K562 (cell line): ENCODE measurements at regions not wholly inside any gene's neighbourhood (a gene's known extent, or its start where the extent isn't known, plus 50 kb on each side); places are given as distances from the start of the nearest gene placed in this dataset.

Experiments used
- ATAC-seq: fragments of 200-7000 bp; cut with Tn5 transposase; 3 replicates; pipeline ENCODE4 v1.9.1; 2020; ENCODE audit warnings: moderate library complexity
- BruUV-seq: library from RNA; stranded (reverse); fragments of 400-500 nt; replicated peaks from 2 replicates; lab custom pipeline; 2021; lab: Mats Ljungman, UMichigan
- CTCF ChIA-PET: fragments of 300-600 bp; formaldehyde crosslinking; extraction: SDS; loops from one replicate; lab custom pipeline; 2021; ENCODE audit warnings: low intra/inter-chr PET ratio; lab: Yijun Ruan, JAX
- POLR2A ChIA-PET: fragments of 300-600, 350-650 bp; sonication (Branson Sonifier 250); formaldehyde crosslinking; extraction: SDS; loops from one replicate; lab custom pipeline; 2021; ENCODE audit warnings: antibody characterized with exemption, inconsistent platforms; lab: Yijun Ruan, JAX
- DNase-seq, 4 experiments: peaks; one replicate each; pipeline versions ENCODE4 v3.0.0 to v3.0.0-alpha.2; 2011 to 2018; ENCODE audit warnings: low spot score in 3 of 4, mixed read lengths in 3 of 4; ENCODE audit errors: extremely low read depth in 1 of 4
- FAIRE-seq: peaks from 2 replicates; lab custom pipeline; 2011; peaks lifted over from hg19 to GRCh38; lab: Jason Lieb, UNC
- H2AFZ ChIP-seq: 2 replicates; pipeline ENCODE4 v1.6.0; 2011; ENCODE audit warnings: low read depth, low read length, control low read depth, inconsistent platforms
- H3K27ac ChIP-seq: fragments of 200-600 bp; 3 replicates; pipeline ENCODE4 v1.8.0; 2011; ENCODE audit warnings: low read depth, mild to moderate bottlenecking, control low read depth, inconsistent platforms, low read length, moderate library complexity, mixed read lengths; ENCODE audit errors: extremely low read depth
- H3K27me3 ChIP-seq, 2 experiments: fragments of 300-600 bp in 1 of 2; 2 replicates in 1 of 2; 3 replicates in 1 of 2; pipeline versions ENCODE4 v1.6.0 to v1.8.0; 2011; ENCODE audit warnings: inconsistent platforms in 2 of 2, low read length in 2 of 2, mild to moderate bottlenecking in 1 of 2, mixed read lengths in 1 of 2, moderate library complexity in 1 of 2; ENCODE audit not compliant: control insufficient read depth in 2 of 2, insufficient read depth in 2 of 2
- H3K36me3 ChIP-seq: fragments of 300-600 bp; 3 replicates; pipeline ENCODE4 v1.8.0; 2011; ENCODE audit warnings: mild to moderate bottlenecking, low read length, inconsistent platforms; ENCODE audit not compliant: control insufficient read depth, insufficient read depth
- H3K4me1 ChIP-seq, 2 experiments: fragments of 200-600 bp in 1 of 2; replicated peaks in 1 of 2; 2 replicates in 1 of 2; 3 replicates in 1 of 2; pipeline versions ENCODE4 v1.5.1 to v1.8.0; 2011; ENCODE audit warnings: inconsistent platforms in 2 of 2, low read length in 2 of 2, mild to moderate bottlenecking in 1 of 2, mixed read lengths in 1 of 2, moderate library complexity in 1 of 2; ENCODE audit not compliant: control insufficient read depth in 2 of 2, insufficient read depth in 2 of 2
- H3K4me2 ChIP-seq: 2 replicates; pipeline ENCODE4 v1.6.1; 2011; ENCODE audit warnings: low read length, control low read depth, inconsistent platforms, mixed read lengths; ENCODE audit not compliant: insufficient read depth
- H3K4me3 ChIP-seq: fragments of 200-600 bp; sonication (generic), shearing (Covaris generic); 2 replicates; pipeline ENCODE4 v1.5.1; 2016; ENCODE audit warnings: control low read depth, inconsistent platforms
- H3K79me2 ChIP-seq: fragments of 200-600 bp; 3 replicates; pipeline ENCODE4 v1.8.0; 2011; ENCODE audit warnings: low read length, inconsistent platforms; ENCODE audit not compliant: control insufficient read depth, insufficient read depth
- H3K9ac ChIP-seq, 2 experiments: 2 replicates each; pipeline versions ENCODE4 v1.6.0 to v1.6.1; 2011; ENCODE audit warnings: low read depth in 2 of 2, low read length in 2 of 2, control low read depth in 1 of 2, inconsistent platforms in 1 of 2, mild to moderate bottlenecking in 1 of 2, mixed read lengths in 1 of 2; ENCODE audit not compliant: insufficient read depth in 1 of 2
- H3K9me1 ChIP-seq: one replicate; pipeline ENCODE4 v1.6.0; 2011; ENCODE audit warnings: inconsistent platforms, mild to moderate bottlenecking, low read length, moderate library complexity; ENCODE audit not compliant: control insufficient read depth, insufficient read depth
- H3K9me3 ChIP-seq: replicated peaks from 2 replicates; pipeline ENCODE4 v1.5.1; 2011; ENCODE audit warnings: low read depth, low read length, inconsistent platforms; ENCODE audit not compliant: control insufficient read depth, insufficient read depth
- H4K20me1 ChIP-seq: replicated peaks from 2 replicates; pipeline ENCODE4 v1.6.1; 2011; ENCODE audit warnings: low read length, inconsistent platforms, mixed read lengths; ENCODE audit not compliant: control insufficient read depth, insufficient read depth
- BHLHE40 ChIP-seq: IDR thresholded peaks from 2 replicates; pipeline ENCODE4 v1.6.1; 2011; ENCODE audit warnings: low read length, improper control_type of control experiment
- ETS1 ChIP-seq: conservative IDR thresholded peaks from 2 replicates; pipeline ENCODE4 v1.6.1; 2011; ENCODE audit warnings: low read depth, mild to moderate bottlenecking, low read length; ENCODE audit not compliant: control insufficient read depth
- FIP1L1 ChIP-seq: fragments of 200-400 bp; formaldehyde crosslinking; IDR thresholded peaks from 2 replicates; pipeline ENCODE4 v1.6.1; 2018; ENCODE audit warnings: mild to moderate bottlenecking, low read depth, low read length; ENCODE audit not compliant: poor library complexity, severe bottlenecking
- FOXP1 ChIP-seq: sonication (generic); formaldehyde crosslinking; IDR thresholded peaks from 2 replicates; pipeline ENCODE4 v1.8.0; 2022; ENCODE audit warnings: mild to moderate bottlenecking, missing genetic modification reagents
- GATA2 ChIP-seq: sonication (generic); formaldehyde crosslinking; IDR thresholded peaks from 2 replicates; pipeline ENCODE4 v1.4.0; 2020; ENCODE audit warnings: mild to moderate bottlenecking, missing genetic modification reagents
- GTF2A2 ChIP-seq: IDR thresholded peaks from 2 replicates; pipeline ENCODE4 v1.6.1; 2016; ENCODE audit warnings: mild to moderate bottlenecking, missing genetic modification characterization, missing compliant biosample characterization
- MEF2A ChIP-seq: IDR thresholded peaks from 2 replicates; pipeline ENCODE4 v1.6.1; 2011; ENCODE audit warnings: low read depth, mild to moderate bottlenecking, low read length, moderate library complexity; ENCODE audit not compliant: control insufficient read depth
- SAFB2 ChIP-seq: fragments of 200-400 bp; formaldehyde crosslinking; IDR thresholded peaks from 2 replicates; pipeline ENCODE4 v1.6.1; 2018; ENCODE audit warnings: borderline replicate concordance, low read length, low read depth, moderate library complexity; ENCODE audit not compliant: severe bottlenecking
- WGBS: fragments of 100-300 bp; shearing (Covaris generic); methylation state at CpG from one replicate; pipeline ENCODE4 v1.1.6; 2016; ENCODE audit warnings: low coverage, mixed read lengths; ENCODE audit not compliant: insufficient coverage; ENCODE audit errors: missing lambda C conversion rate; 5-methylcytosine and 5-hydroxymethylcytosine counted together
- in situ Hi-C: fragments of 300-500 bp; cut with MboI; formaldehyde crosslinking; loops from 4 replicates; pipeline ENCODE4 v1.15.0; 2018; ENCODE audit warnings: inconsistent platforms, mixed read lengths
- intact Hi-C: fragments of 100-400 bp; cut with micrococcal nuclease; formaldehyde crosslinking; loops from 2 replicates; pipeline ENCODE4 v1.14.2; 2022

DNA sequence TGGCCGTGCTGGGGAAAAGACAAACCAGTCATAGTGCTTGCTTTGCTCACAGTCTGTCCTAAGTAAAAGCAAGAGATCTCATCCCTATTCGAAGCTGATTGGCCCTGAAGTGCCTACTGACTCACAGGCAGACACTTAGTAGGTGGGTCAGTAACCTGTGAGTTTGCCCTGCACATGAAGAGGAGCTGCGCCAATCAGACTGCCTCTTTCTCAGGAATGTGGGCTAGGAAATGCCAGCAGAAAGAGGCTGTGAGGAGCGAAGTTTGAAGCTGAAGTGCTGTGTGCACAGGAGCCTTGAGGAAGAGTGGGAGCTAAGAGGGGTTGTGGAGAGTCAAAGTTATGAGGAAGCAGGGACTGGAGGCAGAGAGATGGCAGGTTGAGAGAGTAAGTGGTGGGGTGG lies 126.8 kb downstream of the IL20RB start:
- POLR2A ChIA-PET, result interaction anchor here (0.5 kb wide), 1 partner anchor 9 kb away, joined by 3 read pairs; no protein-coding TSS in a partner anchor
- no peak for ATAC-seq
- H3K27me3 ChIP-seq, result no peaks in the 10 kb centered on the region

More for the DNA sequence above, 126.8 kb downstream of the IL20RB start:
- no peaks in the 10 kb centered on the region for H3K79me2 ChIP-seq
- in situ Hi-C loops (no loop called here), intact Hi-C loops (no loop called here)
- no peak for TF ChIP-seq MEF2A
- TF ChIP-seq BHLHE40, result no peak
- TF ChIP-seq FOXP1 (CRISPR knock-in tag), result no peak
- TF ChIP-seq GATA2 (CRISPR knock-in tag), result no peak
- TF ChIP-seq SAFB2, result no peak
- no peak for TF ChIP-seq GTF2A2 (tag)
- no peak for TF ChIP-seq FIP1L1
- no peak for TF ChIP-seq ETS1
- 0% methylated on average over 4 of the region's 4 CpGs for WGBS
- no peak overlapping the region for H3K9ac ChIP-seq
- CTCF ChIA-PET, result no interaction called here
- H3K4me2 ChIP-seq, result no peak overlapping the region
- no peaks in the 10 kb centered on the region for H3K4me1 ChIP-seq
- no peak overlapping the region for H2AFZ ChIP-seq
- DNase-seq (no peak), FAIRE-seq (no peak)
- no peaks in the 10 kb centered on the region for H3K9me3 ChIP-seq
- H3K36me3 ChIP-seq, result no peaks in the 10 kb centered on the region
- H3K27ac ChIP-seq, result no peak overlapping the region
- no peaks in the 10 kb centered on the region for H3K9me1 ChIP-seq
- no peak overlapping the region for H3K4me3 ChIP-seq
- no TSS peak for BruUV-seq
- H4K20me1 ChIP-seq, result no peaks in the 10 kb centered on the region
